Esophagus squamous epithelium (tissue), 4 donors: ENCODE measurements at regions not wholly inside any gene's neighbourhood (a gene's known extent, or its start where the extent isn't known, plus 50 kb on each side); places are given as distances from the start of the nearest gene placed in this dataset.

Experiments
- POLR2A ChIP-seq, 4 donors: fragments of 450-650 bp; IDR thresholded peaks; one replicate each; pipeline ENCODE4 v1.6.1; 2017; ENCODE audit warnings: antibody characterized with exemption in 4 of 4, mild to moderate bottlenecking in 4 of 4, moderate library complexity in 3 of 4
- TF ChIP-seq, protein P1 (sequence below), 6 experiments: fragments of 450-650 bp in 4 of 6; fragments of 200-600 bp in 2 of 6; sonication (generic) in 2 of 6; IDR thresholded peaks; one replicate each; pipeline ENCODE4 v1.5.1; 2016 to 2019; ENCODE audit warnings: antibody characterized with exemption in 6 of 6, mild to moderate bottlenecking in 4 of 6, moderate library complexity in 4 of 6

DNA sequence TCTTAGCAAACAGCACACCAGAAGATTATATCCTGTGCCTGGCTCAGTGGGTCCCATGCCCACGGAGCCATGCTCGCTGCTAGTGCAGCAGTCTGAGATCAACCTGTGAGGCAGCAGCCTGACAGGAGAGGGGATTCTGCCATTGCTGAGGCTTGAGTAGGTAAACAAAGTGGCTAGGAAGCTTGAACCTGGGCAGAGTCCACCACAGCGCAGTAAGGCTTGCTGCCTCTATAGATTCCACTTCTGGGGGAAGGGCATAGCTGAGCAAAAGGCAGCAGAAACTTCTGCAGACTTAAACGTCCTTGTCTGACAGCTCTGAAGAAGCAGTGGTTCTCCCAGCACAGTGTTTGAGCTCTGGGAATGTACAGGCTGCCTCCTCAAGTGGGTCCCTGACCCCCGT is 210.3 kb downstream of the RMST start:
- TF ChIP-seq POLR2A (IDR thresholded peaks at IDR 0.05), result no peak
- TF ChIP-seq, protein P1, sequence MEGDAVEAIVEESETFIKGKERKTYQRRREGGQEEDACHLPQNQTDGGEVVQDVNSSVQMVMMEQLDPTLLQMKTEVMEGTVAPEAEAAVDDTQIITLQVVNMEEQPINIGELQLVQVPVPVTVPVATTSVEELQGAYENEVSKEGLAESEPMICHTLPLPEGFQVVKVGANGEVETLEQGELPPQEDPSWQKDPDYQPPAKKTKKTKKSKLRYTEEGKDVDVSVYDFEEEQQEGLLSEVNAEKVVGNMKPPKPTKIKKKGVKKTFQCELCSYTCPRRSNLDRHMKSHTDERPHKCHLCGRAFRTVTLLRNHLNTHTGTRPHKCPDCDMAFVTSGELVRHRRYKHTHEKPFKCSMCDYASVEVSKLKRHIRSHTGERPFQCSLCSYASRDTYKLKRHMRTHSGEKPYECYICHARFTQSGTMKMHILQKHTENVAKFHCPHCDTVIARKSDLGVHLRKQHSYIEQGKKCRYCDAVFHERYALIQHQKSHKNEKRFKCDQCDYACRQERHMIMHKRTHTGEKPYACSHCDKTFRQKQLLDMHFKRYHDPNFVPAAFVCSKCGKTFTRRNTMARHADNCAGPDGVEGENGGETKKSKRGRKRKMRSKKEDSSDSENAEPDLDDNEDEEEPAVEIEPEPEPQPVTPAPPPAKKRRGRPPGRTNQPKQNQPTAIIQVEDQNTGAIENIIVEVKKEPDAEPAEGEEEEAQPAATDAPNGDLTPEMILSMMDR (IDR thresholded peaks at IDR 0.05), result no peak
